HepG2 (cell line): ENCODE measurements at regions not wholly inside any gene's neighbourhood (a gene's known extent, or its start where the extent isn't known, plus 50 kb on each side); places are given as distances from the start of the nearest gene placed in this dataset.
A peak's percentile ranks its signal among the peaks of the same experiment; 100 is the strongest.

Experiments
- ATAC-seq: fragments of 200-7000 bp; cut with Tn5 transposase; 3 replicates; pipeline ENCODE4 v1.9.1; 2020; ENCODE audit warnings: mild to moderate bottlenecking, moderate library complexity
- BruUV-seq: library from RNA; stranded (reverse); fragments of 400-500 nt; replicated peaks from 2 replicates; lab custom pipeline; 2021; lab: Mats Ljungman, UMichigan
- CTCF ChIA-PET: fragments of 300-600 bp; formaldehyde crosslinking; extraction: SDS; loops from one replicate; lab custom pipeline; 2021; ENCODE audit warnings: low total read pairs, inconsistent platforms, low intra/inter-chr PET ratio; lab: Yijun Ruan, JAX
- POLR2A ChIA-PET: fragments of 350-600 bp; sonication (Branson Sonifier 250); formaldehyde crosslinking; loops from one replicate; lab custom pipeline; 2020; ENCODE audit warnings: antibody characterized with exemption, inconsistent platforms; lab: Yijun Ruan, JAX
- DNase-seq: peaks from one replicate; pipeline ENCODE4 v3.0.0-alpha.2; 2015; ENCODE audit warnings: low spot score
- FAIRE-seq: peaks from 3 replicates; lab custom pipeline; 2011; peaks lifted over from hg19 to GRCh38; lab: Jason Lieb, UNC
- H2AFZ ChIP-seq: one replicate; pipeline ENCODE4 v1.6.1; 2011; ENCODE audit warnings: low read length, inconsistent platforms
- H3K27ac ChIP-seq: fragments of 300-600 bp; 3 replicates; pipeline ENCODE4 v1.8.0; 2011; ENCODE audit warnings: mixed run types, mild to moderate bottlenecking, mixed read lengths, low read length, inconsistent platforms; ENCODE audit not compliant: insufficient read depth; ENCODE audit errors: extremely low read length
- H3K27me3 ChIP-seq, 2 experiments: fragments of 200-600 bp in 1 of 2; 2 replicates in 1 of 2; 3 replicates in 1 of 2; pipeline versions ENCODE4 v1.6.0 to v1.8.0; 2011; ENCODE audit warnings: low read length in 2 of 2, mild to moderate bottlenecking in 2 of 2, moderate library complexity in 2 of 2, inconsistent platforms in 1 of 2; ENCODE audit not compliant: insufficient read depth in 2 of 2, control insufficient read depth in 1 of 2
- H3K36me3 ChIP-seq, 2 experiments: fragments of 200-600 bp in 1 of 2; replicated peaks in 1 of 2; 2 replicates in 1 of 2; 3 replicates in 1 of 2; pipeline versions ENCODE4 v1.5.1 to v1.8.0; 2011; ENCODE audit warnings: low read length in 2 of 2, inconsistent platforms in 1 of 2; ENCODE audit not compliant: insufficient read depth in 2 of 2, control insufficient read depth in 1 of 2
- H3K4me1 ChIP-seq: 2 replicates; pipeline ENCODE4 v1.5.1; 2012; ENCODE audit warnings: low read length, inconsistent platforms; ENCODE audit not compliant: insufficient read depth
- H3K4me2 ChIP-seq: 2 replicates; pipeline ENCODE4 v1.6.0; 2011; ENCODE audit warnings: low read depth, low read length, inconsistent platforms
- H3K4me3 ChIP-seq, 3 experiments: fragments of 200-600 bp in 1 of 3; sonication (generic), shearing (Covaris generic) in 1 of 3; replicated peaks in 1 of 3; 2 replicates each; pipeline ENCODE4 v1.5.1; 2011 to 2016; ENCODE audit warnings: low read length in 3 of 3, inconsistent platforms in 2 of 3, low read depth in 2 of 3, mild to moderate bottlenecking in 2 of 3, control low read depth in 1 of 3, mixed read lengths in 1 of 3; ENCODE audit not compliant: insufficient read depth in 1 of 3
- H3K79me2 ChIP-seq: one replicate; pipeline ENCODE4 v1.6.1; 2011; ENCODE audit warnings: low read length, inconsistent platforms; ENCODE audit not compliant: insufficient read depth
- H3K9ac ChIP-seq: 2 replicates; pipeline ENCODE4 v1.6.0; 2011; ENCODE audit warnings: mild to moderate bottlenecking, low read depth, low read length, inconsistent platforms; ENCODE audit not compliant: insufficient read depth
- H3K9me3 ChIP-seq: 2 replicates; pipeline ENCODE4 v1.5.1; 2012; ENCODE audit warnings: mild to moderate bottlenecking, low read length
- H4K20me1 ChIP-seq: 2 replicates; pipeline ENCODE4 v1.6.0; 2011; ENCODE audit warnings: inconsistent platforms, mild to moderate bottlenecking, low read length, moderate library complexity; ENCODE audit not compliant: insufficient read depth
- BRD4 ChIP-seq: sonication (generic); formaldehyde crosslinking; IDR thresholded peaks from 2 replicates; pipeline ENCODE4 v1.4.0; 2020; ENCODE audit warnings: missing genetic modification reagents
- CTCF ChIP-seq: sonication (generic); formaldehyde crosslinking; IDR thresholded peaks from 2 replicates; pipeline ENCODE4 v1.5.0; 2020; ENCODE audit warnings: mild to moderate bottlenecking, missing genetic modification reagents, moderate library complexity
- GMEB2 ChIP-seq: IDR thresholded peaks from 2 replicates; pipeline ENCODE4 v1.6.1; 2016; ENCODE audit warnings: missing biosample characterization, missing genetic modification reagents, low read depth
- KMT2A ChIP-seq: sonication (generic); formaldehyde crosslinking; IDR thresholded peaks from 2 replicates; pipeline ENCODE4 v1.4.0; 2020; ENCODE audit warnings: missing genetic modification reagents
- PHB2 ChIP-seq: fragments of 450-650 bp; IDR thresholded peaks from 2 replicates; pipeline ENCODE4 v1.6.1; 2018; ENCODE audit not compliant: partially characterized antibody
- SMC3 ChIP-seq: IDR thresholded peaks from 2 replicates; pipeline ENCODE4 v1.6.1; 2011; ENCODE audit warnings: low read length, improper control_type of control experiment
- STAG1 ChIP-seq: sonication (generic); formaldehyde crosslinking; IDR thresholded peaks from 2 replicates; pipeline ENCODE4 v1.4.0; 2020; ENCODE audit warnings: missing genetic modification reagents
- TCF7L2 ChIP-seq: IDR thresholded peaks from 2 replicates; pipeline ENCODE4 v1.6.1; 2011; ENCODE audit warnings: mild to moderate bottlenecking, low read depth, low read length, moderate library complexity
- ZBTB46 ChIP-seq: sonication (generic); formaldehyde crosslinking; IDR thresholded peaks from 2 replicates; pipeline ENCODE4 v1.4.0; 2020; ENCODE audit warnings: mild to moderate bottlenecking, missing genetic modification reagents, borderline replicate concordance
- ZNF276 ChIP-seq: sonication (generic); formaldehyde crosslinking; IDR thresholded peaks from 2 replicates; pipeline ENCODE4 v1.4.0; 2020; ENCODE audit warnings: mild to moderate bottlenecking, low read depth, missing genetic modification reagents
- WGBS: methylation state at CpG from one replicate; pipeline ENCODE4 v1.1.6; 2017; ENCODE audit warnings: low lambda C conversion rate; 5-methylcytosine and 5-hydroxymethylcytosine counted together
- in situ Hi-C: cut with HindIII; loops from 2 replicates; pipeline ENCODE4 v1.10.0; 2017; ENCODE audit warnings: low pct_unique_long_range_greater_than_20kb; ENCODE audit not compliant: extremely low pct_ligation_motif_present
- intact Hi-C: fragments of 100-400 bp; cut with micrococcal nuclease; formaldehyde crosslinking; loops from one replicate; pipeline ENCODE4 v1.10.0; 2022; ENCODE audit not compliant: unreplicated experiment

GRCh38 chr9:90142580-90142979 is 500.0 kb downstream of the DIRAS2 start:
- under 1% methylated on average over 5 of the region's 5 CpGs for WGBS
- FAIRE-seq = no peak
- Histone ChIP-seq H3K4me1 (no peaks in the 10 kb centered on the region), H3K9me3 (no peaks in the 10 kb centered on the region), H3K4me3 (no peak overlapping the region), H3K9ac (no peak overlapping the region), H4K20me1 (no peaks in the 10 kb centered on the region), H2AFZ (no peak overlapping the region)
- ChIA-PET CTCF (interaction anchor here (0.7 to 3.2 kb wide), 4 partner anchors 77 to 728 kb away, joined by 3 to 22 read pairs (median 11); no protein-coding TSS in a partner anchor), POLR2A (no interaction called here)
- BruUV-seq = no TSS peak
- ATAC-seq = no peak
- intact Hi-C loops = loop anchor here (2.0 kb wide), 1 partner anchor 728 kb away; no protein-coding TSS in a partner anchor
- no peak for TF ChIP-seq GMEB2 (CRISPR knock-in tag)
- TF ChIP-seq KMT2A = no peak
- TF ChIP-seq SMC3 = peak; percentile 61
- TF ChIP-seq STAG1 (CRISPR knock-in tag) = peak; percentile 46
- TF ChIP-seq PHB2 = no peak
- no peak for TF ChIP-seq BRD4 (CRISPR knock-in tag)
- no peak for TF ChIP-seq ZNF276
- TF ChIP-seq ZBTB46 (CRISPR knock-in tag) = no peak
- TF ChIP-seq CTCF (CRISPR knock-in tag) = peak; percentile 53
- no peak for TF ChIP-seq TCF7L2
- TF ChIP-seq, all 625 proteins: peak for 3
- Histone ChIP-seq H3K36me3 (no peaks in the 10 kb centered on the region), H3K79me2 (no peaks in the 10 kb centered on the region), H3K4me2 (no peak overlapping the region), H3K27ac (no peak overlapping the region), H3K27me3 (peaks cover 0 to 7% of the 10 kb centered on the region in 2 experiments; a peak in 1 of 5 replicates)
- in situ Hi-C loops = loop anchor here (5.0 to 25.0 kb wide), 3 partner anchors 75 to 732 kb away; no protein-coding TSS in a partner anchor
- DNase-seq = peak; percentile 35
